C4-2B (cell line): ENCODE measurements at regions not wholly inside any gene's neighbourhood (a gene's known extent, or its start where the extent isn't known, plus 50 kb on each side); places are given as distances from the start of the nearest gene placed in this dataset.
"Not testable (repeated sequence)": the region's sequence is repeated elsewhere in the genome, so short reads cannot be mapped to it uniquely, and the experiment has no call there.

Experiments
- H3K27ac ChIP-seq: fragments of 450-650 bp; 2 replicates; pipeline ENCODE4 v1.5.1; 2017
- CTCF ChIP-seq: fragments of 450-650 bp; conservative IDR thresholded peaks from 2 replicates; pipeline ENCODE4 v1.5.1; 2017; ENCODE audit warnings: mild to moderate bottlenecking
- ZFX ChIP-seq: fragments of 450-650 bp; IDR thresholded peaks from 2 replicates; pipeline ENCODE4 v1.6.1; 2017

- TF ChIP-seq CTCF (no peak), ZFX (no peak)
- H3K27ac ChIP-seq, result no peak overlapping the region
Observed at GRCh38 chr4:173746424-173746823, 216.4 kb upstream of the HAND2 start.

GRCh38 chr4:173745765-173746164 lies 215.7 kb upstream of the HAND2 start:
- no peak for TF ChIP-seq ZFX
- no peak overlapping the region for H3K27ac ChIP-seq

GRCh38 chr4:173736840-173737239 lies 206.8 kb upstream of the HAND2 start:
- H3K27ac ChIP-seq, result no peak overlapping the region
- TF ChIP-seq CTCF (no peak), ZFX (no peak)

GRCh38 chr4:173735585-173735984 lies 205.6 kb upstream of the HAND2 start:
- H3K27ac ChIP-seq, result no peak overlapping the region
- TF ChIP-seq ZFX (no peak), CTCF (no peak)

GRCh38 chr4:173735049-173735448 lies 205.0 kb upstream of the HAND2 start:
- H3K27ac ChIP-seq, result no peak overlapping the region
- no peak for TF ChIP-seq ZFX
- TF ChIP-seq CTCF, result no peak

GRCh38 chr4:173731257-173731656 lies 201.2 kb upstream of the HAND2 start:
- TF ChIP-seq ZFX, result no peak
- no peak for TF ChIP-seq CTCF

GRCh38 chr4:173722075-173722474 lies 192.0 kb upstream of the HAND2 start:
- H3K27ac ChIP-seq, result no peak overlapping the region
- TF ChIP-seq ZFX (no peak), CTCF (no peak)

More at GRCh38 chr4:173731257-173731656, 201.2 kb upstream of the HAND2 start:
- H3K27ac ChIP-seq, result no peak overlapping the region

GRCh38 chr4:173718504-173718903 lies 188.5 kb upstream of the HAND2 start:
- not testable (repeated sequence) for H3K27ac ChIP-seq

GRCh38 chr4:173717581-173717980 lies 187.6 kb upstream of the HAND2 start:
- no peak overlapping the region for H3K27ac ChIP-seq
- TF ChIP-seq ZFX (no peak), CTCF (no peak)
